ENCODE measurements at regions not wholly inside any gene's neighbourhood (a gene's known extent, or its start where the extent isn't known, plus 50 kb on each side); places are given as distances from the start of the nearest gene placed in this dataset.

DNA sequence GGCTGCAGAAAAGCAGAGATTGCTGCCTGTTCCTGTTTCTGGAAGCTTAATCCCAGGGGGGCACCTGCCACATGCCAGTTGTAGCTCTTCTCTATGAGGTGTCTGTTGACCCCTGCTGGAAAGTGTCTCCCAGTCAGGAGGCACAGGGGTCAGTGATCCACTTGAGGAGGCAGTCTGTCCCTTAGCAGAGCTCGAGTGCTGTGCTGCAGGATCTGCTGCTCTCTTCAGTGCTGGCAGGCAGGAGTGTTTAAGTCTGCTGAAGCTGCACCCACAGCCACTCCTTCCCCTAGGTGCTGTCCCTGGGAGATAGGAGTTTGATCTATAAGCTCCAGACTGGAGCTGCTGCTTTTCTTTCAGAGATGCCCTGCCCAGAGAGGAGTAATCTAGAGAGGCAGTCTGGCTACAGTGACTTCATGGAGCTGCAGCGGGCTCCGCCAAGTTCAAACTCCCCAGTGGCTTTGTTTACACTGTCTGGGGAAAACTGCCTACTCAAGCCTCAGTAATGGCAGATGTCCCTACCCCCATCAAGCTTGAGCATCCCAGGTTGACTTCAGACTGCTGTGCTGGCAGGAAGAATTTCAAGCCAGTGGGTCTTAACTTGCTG is 57.6 kb upstream of the CROT start:
- TF ChIP-seq, protein P1, sequence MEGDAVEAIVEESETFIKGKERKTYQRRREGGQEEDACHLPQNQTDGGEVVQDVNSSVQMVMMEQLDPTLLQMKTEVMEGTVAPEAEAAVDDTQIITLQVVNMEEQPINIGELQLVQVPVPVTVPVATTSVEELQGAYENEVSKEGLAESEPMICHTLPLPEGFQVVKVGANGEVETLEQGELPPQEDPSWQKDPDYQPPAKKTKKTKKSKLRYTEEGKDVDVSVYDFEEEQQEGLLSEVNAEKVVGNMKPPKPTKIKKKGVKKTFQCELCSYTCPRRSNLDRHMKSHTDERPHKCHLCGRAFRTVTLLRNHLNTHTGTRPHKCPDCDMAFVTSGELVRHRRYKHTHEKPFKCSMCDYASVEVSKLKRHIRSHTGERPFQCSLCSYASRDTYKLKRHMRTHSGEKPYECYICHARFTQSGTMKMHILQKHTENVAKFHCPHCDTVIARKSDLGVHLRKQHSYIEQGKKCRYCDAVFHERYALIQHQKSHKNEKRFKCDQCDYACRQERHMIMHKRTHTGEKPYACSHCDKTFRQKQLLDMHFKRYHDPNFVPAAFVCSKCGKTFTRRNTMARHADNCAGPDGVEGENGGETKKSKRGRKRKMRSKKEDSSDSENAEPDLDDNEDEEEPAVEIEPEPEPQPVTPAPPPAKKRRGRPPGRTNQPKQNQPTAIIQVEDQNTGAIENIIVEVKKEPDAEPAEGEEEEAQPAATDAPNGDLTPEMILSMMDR (IDR thresholded peaks at IDR 0.05; ENCODE audit: insufficient read depth, low read depth, low read length): no peak
- TF ChIP-seq EZH2 (IDR thresholded peaks at IDR 0.05; ENCODE audit: insufficient read depth, low read length): no peak
